GM18873 (cell line): ENCODE measurements at regions not wholly inside any gene's neighbourhood (a gene's known extent, or its start where the extent isn't known, plus 50 kb on each side); places are given as distances from the start of the nearest gene placed in this dataset.

Experiments
- ATAC-seq: cut with Tn5 transposase; IDR thresholded peaks from one replicate; pipeline ENCODE4 v1.9.1; 2021; ENCODE audit warnings: mild to moderate bottlenecking, moderate library complexity, moderate number of reproducible peaks; ENCODE audit not compliant: unreplicated experiment, low FRiP score

DNA sequence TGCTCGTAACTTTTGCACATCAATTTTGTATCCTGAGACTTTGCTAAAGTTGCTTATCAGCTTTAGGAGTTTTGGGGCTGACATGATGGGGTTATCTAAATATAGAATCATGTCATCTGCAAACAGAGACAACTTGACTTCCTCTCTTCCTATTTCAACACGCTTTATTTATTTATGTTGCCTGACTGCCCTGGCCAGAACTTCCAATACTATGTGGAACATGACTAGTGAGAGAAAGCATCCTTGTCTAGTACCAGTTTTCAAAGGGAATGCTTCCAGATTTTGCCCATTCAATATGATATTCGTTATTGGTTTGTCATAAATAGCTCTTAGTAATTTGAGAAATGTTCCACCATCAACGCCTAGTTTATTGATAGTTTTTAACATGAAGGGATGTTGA lies 65.4 kb upstream of the CDH12 start:
- no peak for ATAC-seq

DNA sequence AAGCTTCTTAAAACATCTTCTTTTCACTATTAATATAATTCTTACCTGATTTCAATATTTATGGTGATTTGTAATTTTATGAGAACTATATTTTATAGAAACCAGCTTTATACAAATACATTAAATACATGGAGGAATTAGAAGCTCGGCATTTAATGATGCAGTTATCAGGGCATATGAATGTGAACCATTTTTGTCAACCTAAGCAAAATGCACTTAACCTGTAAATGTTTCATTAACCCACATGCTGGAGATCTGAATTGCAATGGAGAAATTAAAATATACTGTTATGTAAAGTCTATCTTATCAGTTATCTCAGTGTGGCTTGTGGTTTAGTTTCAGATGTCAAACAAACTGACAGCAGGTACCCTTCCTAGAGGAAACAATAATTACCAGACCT lies 63.2 kb upstream of the CDH12 start:
- no peak for ATAC-seq

- no peak for ATAC-seq
Observed at GRCh38 chr5:22911019-22911418, 57.9 kb upstream of the CDH12 start.

DNA sequence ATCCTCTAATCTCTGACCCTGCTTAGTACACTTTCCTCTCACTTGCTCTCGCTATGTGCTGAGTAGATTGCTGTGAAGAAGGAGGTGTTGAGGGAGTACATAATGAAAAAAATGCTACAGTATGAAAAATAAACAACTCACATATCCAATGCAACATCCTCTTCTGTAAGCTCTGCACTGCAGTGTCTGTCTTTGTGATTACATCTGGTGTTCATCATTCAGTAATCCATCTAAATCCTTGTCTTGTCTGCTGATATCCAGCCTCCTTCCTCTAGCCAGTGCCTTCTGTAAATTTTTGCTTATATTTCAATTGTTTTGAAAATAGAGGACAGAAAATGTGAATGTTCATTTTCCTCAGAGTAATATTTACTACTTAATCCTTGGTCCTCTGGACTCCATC lies 57.4 kb upstream of the CDH12 start:
- ATAC-seq, result no peak

DNA sequence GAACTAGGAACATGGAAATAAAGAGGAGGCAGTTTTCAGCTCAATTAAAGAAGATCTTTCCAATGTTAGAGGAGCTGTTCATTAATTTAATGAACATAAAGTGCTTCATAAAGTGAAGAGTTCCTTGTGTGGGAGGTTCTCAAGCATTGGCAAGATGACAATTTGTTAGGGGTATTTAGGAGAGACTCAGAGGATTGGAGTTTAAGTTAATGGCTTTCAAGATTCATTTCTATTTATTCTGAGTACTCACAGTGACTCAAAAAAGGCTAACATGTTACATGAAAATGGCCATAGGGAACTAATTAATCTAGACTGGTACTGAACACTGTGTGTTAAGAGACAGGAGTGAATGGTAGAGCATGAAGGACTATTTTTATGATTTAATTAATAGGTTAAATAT lies 55.4 kb upstream of the CDH12 start:
- ATAC-seq, result no peak

DNA sequence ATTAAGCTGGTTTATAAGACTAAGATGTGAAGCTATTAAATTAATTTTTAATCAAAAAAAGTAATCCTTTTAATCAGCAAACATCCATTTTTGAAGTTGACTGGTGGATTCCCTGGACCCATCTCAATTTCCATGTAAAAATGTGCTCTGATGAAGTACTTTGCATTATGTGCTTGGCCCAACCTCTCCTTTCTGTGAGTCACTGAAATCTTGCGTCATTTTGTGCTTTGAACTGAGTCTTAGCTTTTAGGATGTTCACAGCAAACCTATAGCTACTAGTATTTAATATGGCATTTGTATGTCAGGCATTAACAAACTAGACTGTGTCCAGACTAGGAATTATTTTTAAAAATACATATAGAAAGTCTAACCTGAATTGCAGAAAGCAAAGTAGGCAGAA lies 55.0 kb upstream of the CDH12 start:
- no peak for ATAC-seq
